ENCODE measurements at regions not wholly inside any gene's neighbourhood (a gene's known extent, or its start where the extent isn't known, plus 50 kb on each side); places are given as distances from the start of the nearest gene placed in this dataset.

GRCh38 chr3:76311941-76312340 is 526.6 kb upstream of the ZNF717 start:
- TF ChIP-seq CTCF (IDR thresholded peaks at IDR 0.05), result no peak
- no peak for TF ChIP-seq EP300 (IDR thresholded peaks at IDR 0.05)
